A549 (cell line): ENCODE measurements at regions not wholly inside any gene's neighbourhood (a gene's known extent, or its start where the extent isn't known, plus 50 kb on each side); places are given as distances from the start of the nearest gene placed in this dataset.
A peak's percentile ranks its signal among the peaks of the same experiment; 100 is the strongest.

Experiments used
- ATAC-seq, 2 experiments: fragments of 200-7000 bp in 1 of 2; fragments of >200 bp in 1 of 2; cut with Nextera tagmentation in 1 of 2; cut with Tn5 transposase in 1 of 2; 3 replicates each; pipeline versions ENCODE4 v1.8.0 to v1.9.1; 2018 to 2020; ENCODE audit warnings: mild to moderate bottlenecking in 1 of 2, moderate library complexity in 1 of 2
- CTCF ChIA-PET: fragments of 300-600 bp; sonication (Branson Sonifier 250); formaldehyde crosslinking; extraction: SDS; loops from one replicate; lab custom pipeline; 2021; ENCODE audit warnings: antibody characterized with exemption, inconsistent platforms; lab: Yijun Ruan, JAX
- POLR2A ChIA-PET: fragments of 350-600 bp; formaldehyde crosslinking; extraction: SDS; loops from one replicate; lab custom pipeline; 2021; ENCODE audit warnings: antibody characterized with exemption, inconsistent platforms; lab: Yijun Ruan, JAX
- DNase-seq, 2 experiments: peaks; one replicate each; pipeline versions ENCODE4 v3.0.0 to v3.0.0-alpha.2; 2011 to 2016; ENCODE audit warnings: low read depth in 1 of 2, low spot score in 1 of 2
- FAIRE-seq: peaks from 2 replicates; lab custom pipeline; 2011; peaks lifted over from hg19 to GRCh38; lab: Jason Lieb, UNC
- H3K27ac ChIP-seq, 2 experiments: fragments of >200 bp; sonication (Bioruptor Twin); formaldehyde crosslinking; 3 replicates each; pipeline ENCODE4 v1.5.1; 2016 to 2017
- H3K4me1 ChIP-seq: fragments of >200 bp; sonication (Bioruptor Twin); formaldehyde crosslinking; 3 replicates; pipeline ENCODE4 v1.6.1; 2016
- H3K4me2 ChIP-seq: fragments of >200 bp; sonication (Bioruptor Twin); formaldehyde crosslinking; 3 replicates; pipeline ENCODE4 v1.6.1; 2016
- H3K4me3 ChIP-seq: fragments of >200 bp; sonication (Bioruptor Twin); formaldehyde crosslinking; 3 replicates; pipeline ENCODE4 v1.5.1; 2016
- H3K9me3 ChIP-seq: fragments of >200 bp; sonication (Bioruptor Twin); formaldehyde crosslinking; 3 replicates; pipeline ENCODE4 v1.6.1; 2016
- BCL3 ChIP-seq: fragments of >200 bp; sonication (Bioruptor Twin); formaldehyde crosslinking; IDR thresholded peaks from 3 replicates; pipeline ENCODE4 v1.6.1; 2016
- CTCF ChIP-seq: fragments of >200 bp; sonication (Bioruptor Twin); formaldehyde crosslinking; IDR thresholded peaks from 3 replicates; pipeline ENCODE4 v1.5.1; 2016
- EHF ChIP-seq: fragments of 250-450 bp; sonication (Bioruptor Pico); IDR thresholded peaks from 2 replicates; pipeline ENCODE4 v1.5.0; 2020; ENCODE audit warnings: mild to moderate bottlenecking
- FOSL2 ChIP-seq, 2 experiments: fragments of 450-650 bp in 1 of 2; fragments of >200 bp in 1 of 2; sonication (Bioruptor Twin) in 1 of 2; formaldehyde crosslinking; IDR thresholded peaks; 2 replicates each; pipeline versions ENCODE4 v1.5.0 to v1.6.1; 2016 to 2020; ENCODE audit warnings: mild to moderate bottlenecking in 1 of 2, moderate library complexity in 1 of 2
- GATA3 ChIP-seq: IDR thresholded peaks from 2 replicates; pipeline ENCODE4 v1.6.1; 2012; ENCODE audit warnings: borderline replicate concordance
- HDAC2 ChIP-seq: fragments of 200-600 bp; sonication (generic); IDR thresholded peaks from 2 replicates; pipeline ENCODE4 v1.6.1; 2016
- HES2 ChIP-seq: fragments of >200 bp; sonication (Bioruptor Twin); formaldehyde crosslinking; IDR thresholded peaks from 2 replicates; pipeline ENCODE4 v1.6.1; 2016
- HOXA7 ChIP-seq: fragments of 250-450 bp; sonication (Bioruptor Pico); IDR thresholded peaks from 2 replicates; pipeline ENCODE4 v1.5.0; 2020; ENCODE audit warnings: mild to moderate bottlenecking, moderate library complexity
- HOXB5 ChIP-seq: fragments of 250-450 bp; sonication (Bioruptor Pico); IDR thresholded peaks from 2 replicates; pipeline ENCODE4 v1.5.0; 2020; ENCODE audit warnings: mild to moderate bottlenecking, moderate library complexity
- JUNB ChIP-seq: fragments of >200 bp; sonication (Bioruptor Twin); formaldehyde crosslinking; IDR thresholded peaks from 2 replicates; pipeline ENCODE4 v1.6.1; 2016
- KDM1A ChIP-seq: fragments of 200-600 bp; sonication (generic); IDR thresholded peaks from 2 replicates; pipeline ENCODE4 v1.6.1; 2016; ENCODE audit warnings: low read depth, mild to moderate bottlenecking
- MAFK ChIP-seq: fragments of 450-650 bp; IDR thresholded peaks from 2 replicates; pipeline ENCODE4 v1.6.1; 2014; ENCODE audit not compliant: partially characterized antibody
- MAX ChIP-seq: IDR thresholded peaks from 2 replicates; pipeline ENCODE4 v1.6.1; 2012
- MYC ChIP-seq: IDR thresholded peaks from 2 replicates; pipeline ENCODE4 v1.6.1; 2012; ENCODE audit warnings: mild to moderate bottlenecking, inconsistent platforms, low read length, improper control_type of control experiment, borderline replicate concordance
- NR3C1 ChIP-seq: fragments of >200 bp; sonication (Bioruptor Twin); formaldehyde crosslinking; IDR thresholded peaks from 3 replicates; pipeline ENCODE4 v1.6.1; 2017
- RARB ChIP-seq: fragments of 250-450 bp; sonication (Bioruptor Pico); IDR thresholded peaks from 2 replicates; pipeline ENCODE4 v1.8.0; 2021; ENCODE audit warnings: mild to moderate bottlenecking, moderate library complexity
- REST ChIP-seq: fragments of 200-600 bp; sonication (generic); IDR thresholded peaks from 2 replicates; pipeline ENCODE4 v1.6.1; 2016; ENCODE audit warnings: antibody characterized with exemption, mild to moderate bottlenecking, moderate library complexity
- TFCP2L1 ChIP-seq: fragments of 250-450 bp; sonication (Bioruptor Pico); IDR thresholded peaks from 2 replicates; pipeline ENCODE4 v1.5.0; 2021; ENCODE audit warnings: mild to moderate bottlenecking
- ZNF302 ChIP-seq: fragments of 250-450 bp; sonication (Bioruptor Pico); IDR thresholded peaks from 2 replicates; pipeline ENCODE4 v1.9.0; 2021; ENCODE audit warnings: inconsistent platforms, mild to moderate bottlenecking, moderate library complexity
- WGBS: methylation state at CpG from one replicate; pipeline ENCODE4 v1.1.6; 2017; ENCODE audit errors: missing lambda C conversion rate; 5-methylcytosine and 5-hydroxymethylcytosine counted together

- TF ChIP-seq MAX (no peak), FOSL2 (IDR thresholded peaks at IDR 0.05) (no peak), FOSL2 (CRISPR knock-in tag; IDR thresholded peaks at IDR 0.05) (no peak), ZNF302 (no peak)
- TF ChIP-seq, all 56 proteins: peak for 0
These were observed 119.7 kb downstream of the IRS2 start (continued) for GRCh38 chr13:109666656-109667055.

GRCh38 chr13:109665781-109666249 is 120.6 kb downstream of the IRS2 start:
- Histone ChIP-seq H3K4me2 (peak overlapping the region; percentile 48), H3K4me1 (peaks cover 19% of the 10 kb centered on the region), H3K27ac (peak overlapping the region; percentile 58 to 79; a peak in 5 of 6 replicates), H3K9me3 (no peaks in the 10 kb centered on the region), H3K4me3 (no peak overlapping the region)
- peak; percentile 58 to 70; a peak in 4 of 6 replicates for ATAC-seq
- CTCF ChIA-PET = interaction anchor here (1.2 kb wide), 1 partner anchor 520 kb away, joined by 3 read pairs; no protein-coding TSS in a partner anchor
- POLR2A ChIA-PET = no interaction called here
- FAIRE-seq = no peak
- peak; percentile 70 for TF ChIP-seq MAFK
- no peak for TF ChIP-seq EHF (CRISPR knock-in tag)
- WGBS = 21% methylated on average over 11 of the region's 15 CpGs
- no peak for DNase-seq

GRCh38 chr13:109665240-109665639 is 121.1 kb downstream of the IRS2 start:
- no peak for ATAC-seq
- WGBS = 91% methylated on average over 8 of the region's 8 CpGs

More at GRCh38 chr13:109665240-109665639, 121.1 kb downstream of the IRS2 start:
- FAIRE-seq (no peak), DNase-seq (no peak)
- H3K4me1 ChIP-seq = peaks cover 19% of the 10 kb centered on the region
- TF ChIP-seq NR3C1 (no peak), HDAC2 (no peak), JUNB (no peak), TFCP2L1 (CRISPR knock-in tag) (no peak), ZNF302 (no peak), BCL3 (no peak), RARB (CRISPR knock-in tag) (no peak), REST (no peak), KDM1A (no peak), HOXB5 (CRISPR knock-in tag) (no peak), MYC (no peak), CTCF (no peak), HOXA7 (no peak), HES2 (no peak), MAFK (no peak), GATA3 (no peak)
- peak overlapping the region; percentile 48; the same call in 1 of the 3 replicates for H3K4me2 ChIP-seq
- H3K9me3 ChIP-seq = no peaks in the 10 kb centered on the region
- POLR2A ChIA-PET = no interaction called here
- CTCF ChIA-PET = interaction anchor here (1.2 kb wide), 1 partner anchor 519 kb away, joined by 3 read pairs; no protein-coding TSS in a partner anchor
- no peak overlapping the region for H3K4me3 ChIP-seq
- peak overlapping the region; percentile 58 to 79; a peak in 4 of 6 replicates for H3K27ac ChIP-seq
